SKM-1 (cell line): ENCODE measurements at regions not wholly inside any gene's neighbourhood (a gene's known extent, or its start where the extent isn't known, plus 50 kb on each side); places are given as distances from the start of the nearest gene placed in this dataset.

Source experiments
- DNase-seq: peaks from one replicate; lab custom pipeline; 2025; ENCODE audit not compliant: unreplicated experiment; lab: John Stamatoyannopoulos, UW

GRCh38 chr5:143730112-143730801, 81.7 kb upstream of the HMHB1 start:
- no peak for DNase-seq

GRCh38 chr5:143729334-143729946, 82.5 kb upstream of the HMHB1 start:
- DNase-seq, result no peak

- DNase-seq, result no peak
Observed at GRCh38 chr5:143723159-143723558, 88.8 kb upstream of the HMHB1 start.

GRCh38 chr5:143721925-143722324, 90.0 kb upstream of the HMHB1 start:
- DNase-seq, result no peak

- no peak for DNase-seq
Observed at GRCh38 chr5:143720689-143721088, 91.3 kb upstream of the HMHB1 start.

- no peak for DNase-seq
Observed at GRCh38 chr5:143717400-143717799, 94.6 kb upstream of the HMHB1 start.

- DNase-seq, result no peak
Observed at GRCh38 chr5:143716881-143717280, 95.1 kb upstream of the HMHB1 start.

GRCh38 chr5:143715616-143716015, 96.3 kb upstream of the HMHB1 start:
- DNase-seq, result no peak

GRCh38 chr5:143714629-143715028, 97.3 kb upstream of the HMHB1 start:
- no peak for DNase-seq

GRCh38 chr5:143713047-143714003, 98.6 kb upstream of the HMHB1 start:
- DNase-seq, result no peak

- no peak for DNase-seq
Observed at GRCh38 chr5:143708672-143709071, 103.3 kb upstream of the HMHB1 start.

GRCh38 chr5:143707806-143708205, 104.2 kb upstream of the HMHB1 start:
- no peak for DNase-seq

GRCh38 chr5:143705381-143705780, 106.6 kb upstream of the HMHB1 start:
- no peak for DNase-seq

GRCh38 chr5:143703659-143704058, 108.3 kb upstream of the HMHB1 start:
- DNase-seq, result no peak

- no peak for DNase-seq
Observed at GRCh38 chr5:143701493-143701892, 110.5 kb upstream of the HMHB1 start.

- no peak for DNase-seq
Observed at GRCh38 chr5:143700994-143701393, 111.0 kb upstream of the HMHB1 start.

- DNase-seq, result no peak
Observed at GRCh38 chr5:143699121-143699520, 112.8 kb upstream of the HMHB1 start.

GRCh38 chr5:143698574-143698973, 113.4 kb upstream of the HMHB1 start:
- no peak for DNase-seq

- DNase-seq, result no peak
Observed at GRCh38 chr5:143696921-143697320, 115.0 kb upstream of the HMHB1 start.

GRCh38 chr5:143695941-143696340, 116.0 kb upstream of the HMHB1 start:
- DNase-seq, result no peak

GRCh38 chr5:143695244-143695864, 116.6 kb upstream of the HMHB1 start:
- no peak for DNase-seq
